NCI-H2227 (cell line): ENCODE measurements at regions not wholly inside any gene's neighbourhood (a gene's known extent, or its start where the extent isn't known, plus 50 kb on each side); places are given as distances from the start of the nearest gene placed in this dataset.
"Not testable (repeated sequence)": the region's sequence is repeated elsewhere in the genome, so short reads cannot be mapped to it uniquely, and the experiment has no call there.

Experiments
- DNase-seq: peaks from one replicate; lab custom pipeline; 2025; ENCODE audit not compliant: unreplicated experiment; lab: John Stamatoyannopoulos, UW

DNA sequence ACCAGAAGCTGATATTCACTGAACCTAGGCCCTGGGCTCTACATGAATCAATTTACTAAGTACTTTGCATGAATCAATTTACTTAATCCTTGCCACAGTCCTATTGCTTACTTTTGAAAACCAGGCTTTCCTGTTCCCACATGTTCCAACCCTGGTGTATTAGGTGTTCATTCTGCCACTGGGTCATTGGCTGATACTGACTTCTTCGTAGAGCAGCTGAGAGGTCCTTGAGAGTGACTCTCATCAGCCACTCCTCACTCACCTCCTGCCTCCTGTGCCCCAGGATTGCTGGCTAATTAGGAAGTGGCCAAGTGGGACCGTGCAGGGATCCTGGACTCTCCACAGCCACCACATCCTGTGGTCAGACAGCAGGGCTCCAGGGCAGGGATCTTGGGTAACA is 109.5 kb upstream of the CXorf66 start:
- DNase-seq, result not testable (repeated sequence)

DNA sequence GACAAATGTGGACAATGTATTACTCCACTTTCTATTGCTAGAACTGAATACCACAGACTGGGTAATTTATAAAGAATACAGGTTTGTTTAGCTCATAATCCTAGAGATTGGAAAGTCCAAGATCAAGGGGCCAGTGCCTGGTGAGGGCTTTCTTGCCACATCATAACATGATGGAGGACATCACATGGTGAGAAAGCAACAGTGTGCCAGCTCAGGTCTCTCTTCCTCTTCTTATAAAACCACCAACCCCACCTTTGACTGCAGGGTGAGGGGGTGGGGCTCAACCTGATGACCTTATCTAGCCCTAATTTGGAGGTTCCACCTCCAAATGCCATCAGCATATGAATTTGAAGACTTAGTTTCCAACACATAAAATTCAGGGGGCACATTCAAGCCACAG is 105.7 kb upstream of the CXorf66 start:
- DNase-seq, result no peak

- no peak for DNase-seq
These were observed 100.8 kb upstream of the CXorf66 start for GRCh38 chrX:140065961-140066662.

GRCh38 chrX:140064993-140065392 is 99.7 kb upstream of the CXorf66 start:
- DNase-seq, result no peak

- peak; percentile 68 for DNase-seq
These were observed 91.7 kb upstream of the CXorf66 start for GRCh38 chrX:140057001-140057411.

- no peak for DNase-seq
These were observed 88.5 kb upstream of the CXorf66 start for GRCh38 chrX:140053846-140054245.

DNA sequence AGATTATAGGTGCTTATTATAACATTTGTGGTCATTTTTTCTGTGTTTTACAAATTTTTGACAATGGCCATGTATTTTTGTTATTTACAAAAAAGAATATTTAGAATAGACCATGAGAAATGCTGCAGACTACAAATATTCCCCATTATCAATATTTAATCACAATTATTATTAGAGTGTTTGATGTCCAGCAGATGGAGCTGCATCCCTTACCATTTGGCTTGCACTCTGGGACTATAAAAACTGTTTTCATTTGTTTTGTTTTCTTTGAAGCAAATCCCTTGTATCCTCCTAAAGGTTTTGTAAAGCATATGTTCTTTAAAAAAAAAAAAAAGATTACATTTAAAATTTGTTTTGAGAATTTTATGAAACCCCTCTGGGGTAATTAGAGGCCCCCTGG is 85.6 kb upstream of the CXorf66 start:
- peak; percentile 1 for DNase-seq

- DNase-seq, result no peak
These were observed 75.1 kb upstream of the CXorf66 start for GRCh38 chrX:140040386-140040785.

DNA sequence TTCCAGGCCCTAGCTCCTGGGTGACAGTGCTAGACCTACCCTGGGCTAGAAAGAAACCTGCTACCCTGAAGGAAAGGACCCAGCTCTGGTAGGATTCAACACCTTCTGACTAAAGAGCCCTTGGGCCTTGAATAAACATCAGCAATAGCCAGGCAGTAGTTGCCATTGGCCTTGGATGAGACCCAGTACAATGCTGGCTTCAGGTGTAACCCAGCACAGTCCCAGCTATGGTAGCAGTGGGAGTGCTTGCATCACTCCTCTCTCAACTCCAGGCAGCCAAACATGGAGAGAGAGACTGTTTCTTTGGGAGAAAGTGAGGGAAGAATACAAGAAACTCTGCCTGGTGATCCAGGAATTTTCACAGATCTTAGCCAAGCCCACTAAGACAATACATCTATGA is 73.5 kb upstream of the CXorf66 start:
- DNase-seq, result no peak

GRCh38 chrX:140034916-140035315 is 69.6 kb upstream of the CXorf66 start:
- DNase-seq, result no peak

GRCh38 chrX:140022482-140022881 is 57.2 kb upstream of the CXorf66 start:
- DNase-seq, result no peak

DNA sequence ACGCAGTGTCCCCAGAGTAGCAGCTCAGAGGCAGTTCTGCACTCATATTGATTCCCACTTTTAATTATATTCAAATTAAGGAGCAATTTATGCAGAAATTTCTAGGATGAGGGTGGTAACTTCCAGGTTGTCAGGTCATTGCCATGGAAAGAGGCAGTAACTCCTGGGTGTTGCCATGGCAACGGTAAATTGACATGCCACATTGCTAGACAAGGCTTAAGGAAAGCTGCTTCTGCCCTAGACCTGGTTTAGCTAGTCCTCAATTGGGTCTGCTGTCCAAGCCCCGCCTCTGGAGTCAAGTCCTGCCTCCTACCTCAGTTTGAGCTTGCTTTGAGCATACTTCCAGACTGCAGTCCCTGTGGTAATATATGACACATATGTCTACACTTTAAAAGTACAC is 53.8 kb upstream of the CXorf66 start:
- DNase-seq, result not testable (repeated sequence)
